HepG2 (cell line): ENCODE measurements at regions not wholly inside any gene's neighbourhood (a gene's known extent, or its start where the extent isn't known, plus 50 kb on each side); places are given as distances from the start of the nearest gene placed in this dataset.

ENCODE experiments used
- ATAC-seq: fragments of 200-7000 bp; cut with Tn5 transposase; 3 replicates; pipeline ENCODE4 v1.9.1; 2020; ENCODE audit warnings: mild to moderate bottlenecking, moderate library complexity
- BruUV-seq: library from RNA; stranded (reverse); fragments of 400-500 nt; replicated peaks from 2 replicates; lab custom pipeline; 2021; lab: Mats Ljungman, UMichigan
- CTCF ChIA-PET: fragments of 300-600 bp; formaldehyde crosslinking; extraction: SDS; loops from one replicate; lab custom pipeline; 2021; ENCODE audit warnings: low total read pairs, inconsistent platforms, low intra/inter-chr PET ratio; lab: Yijun Ruan, JAX
- POLR2A ChIA-PET: fragments of 350-600 bp; sonication (Branson Sonifier 250); formaldehyde crosslinking; loops from one replicate; lab custom pipeline; 2020; ENCODE audit warnings: antibody characterized with exemption, inconsistent platforms; lab: Yijun Ruan, JAX
- DNase-seq: peaks from one replicate; pipeline ENCODE4 v3.0.0-alpha.2; 2015; ENCODE audit warnings: low spot score
- FAIRE-seq: peaks from 3 replicates; lab custom pipeline; 2011; peaks lifted over from hg19 to GRCh38; lab: Jason Lieb, UNC
- H2AFZ ChIP-seq: one replicate; pipeline ENCODE4 v1.6.1; 2011; ENCODE audit warnings: low read length, inconsistent platforms
- H3K27ac ChIP-seq: fragments of 300-600 bp; 3 replicates; pipeline ENCODE4 v1.8.0; 2011; ENCODE audit warnings: mixed run types, mild to moderate bottlenecking, mixed read lengths, low read length, inconsistent platforms; ENCODE audit not compliant: insufficient read depth; ENCODE audit errors: extremely low read length
- H3K27me3 ChIP-seq, 2 experiments: fragments of 200-600 bp in 1 of 2; 2 replicates in 1 of 2; 3 replicates in 1 of 2; pipeline versions ENCODE4 v1.6.0 to v1.8.0; 2011; ENCODE audit warnings: low read length in 2 of 2, mild to moderate bottlenecking in 2 of 2, moderate library complexity in 2 of 2, inconsistent platforms in 1 of 2; ENCODE audit not compliant: insufficient read depth in 2 of 2, control insufficient read depth in 1 of 2
- H3K36me3 ChIP-seq, 2 experiments: fragments of 200-600 bp in 1 of 2; replicated peaks in 1 of 2; 2 replicates in 1 of 2; 3 replicates in 1 of 2; pipeline versions ENCODE4 v1.5.1 to v1.8.0; 2011; ENCODE audit warnings: low read length in 2 of 2, inconsistent platforms in 1 of 2; ENCODE audit not compliant: insufficient read depth in 2 of 2, control insufficient read depth in 1 of 2
- H3K4me1 ChIP-seq: 2 replicates; pipeline ENCODE4 v1.5.1; 2012; ENCODE audit warnings: low read length, inconsistent platforms; ENCODE audit not compliant: insufficient read depth
- H3K4me2 ChIP-seq: 2 replicates; pipeline ENCODE4 v1.6.0; 2011; ENCODE audit warnings: low read depth, low read length, inconsistent platforms
- H3K4me3 ChIP-seq, 3 experiments: fragments of 200-600 bp in 1 of 3; sonication (generic), shearing (Covaris generic) in 1 of 3; replicated peaks in 1 of 3; 2 replicates each; pipeline ENCODE4 v1.5.1; 2011 to 2016; ENCODE audit warnings: low read length in 3 of 3, inconsistent platforms in 2 of 3, low read depth in 2 of 3, mild to moderate bottlenecking in 2 of 3, control low read depth in 1 of 3, mixed read lengths in 1 of 3; ENCODE audit not compliant: insufficient read depth in 1 of 3
- H3K79me2 ChIP-seq: one replicate; pipeline ENCODE4 v1.6.1; 2011; ENCODE audit warnings: low read length, inconsistent platforms; ENCODE audit not compliant: insufficient read depth
- H3K9ac ChIP-seq: 2 replicates; pipeline ENCODE4 v1.6.0; 2011; ENCODE audit warnings: mild to moderate bottlenecking, low read depth, low read length, inconsistent platforms; ENCODE audit not compliant: insufficient read depth
- H3K9me3 ChIP-seq: 2 replicates; pipeline ENCODE4 v1.5.1; 2012; ENCODE audit warnings: mild to moderate bottlenecking, low read length
- H4K20me1 ChIP-seq: 2 replicates; pipeline ENCODE4 v1.6.0; 2011; ENCODE audit warnings: inconsistent platforms, mild to moderate bottlenecking, low read length, moderate library complexity; ENCODE audit not compliant: insufficient read depth
- AKAP8 ChIP-seq: sonication (generic); formaldehyde crosslinking; IDR thresholded peaks from 2 replicates; pipeline ENCODE4 v1.5.1; 2020; ENCODE audit warnings: mild to moderate bottlenecking, missing genetic modification reagents
- ATAD3A ChIP-seq: sonication (generic); formaldehyde crosslinking; IDR thresholded peaks from 2 replicates; pipeline ENCODE4 v1.4.0; 2020; ENCODE audit warnings: missing genetic modification reagents
- ATF4 ChIP-seq, 2 experiments: fragments of 450-650 bp in 1 of 2; sonication (generic) in 1 of 2; formaldehyde crosslinking; IDR thresholded peaks; 2 replicates each; pipeline versions ENCODE4 v1.5.0 to v1.8.0; 2020 to 2022; ENCODE audit warnings: mild to moderate bottlenecking in 1 of 2, missing genetic modification reagents in 1 of 2
- CSRNP1 ChIP-seq: sonication (generic); formaldehyde crosslinking; IDR thresholded peaks from 2 replicates; pipeline ENCODE4 v1.8.1; 2023; ENCODE audit warnings: mild to moderate bottlenecking, missing genetic modification reagents
- EHMT2 ChIP-seq: fragments of 200-600 bp; sonication (generic); IDR thresholded peaks from 2 replicates; pipeline ENCODE4 v1.7.0; 2017; ENCODE audit warnings: antibody characterized with exemption, low read depth, low read length, borderline replicate concordance
- FOSL1 ChIP-seq: sonication (generic); formaldehyde crosslinking; IDR thresholded peaks from 2 replicates; pipeline ENCODE4 v1.9.0; 2021; ENCODE audit warnings: missing genetic modification reagents, borderline replicate concordance
- FOXM1 ChIP-seq: sonication (generic); formaldehyde crosslinking; IDR thresholded peaks from 2 replicates; pipeline ENCODE4 v1.5.0; 2020; ENCODE audit warnings: missing genetic modification reagents
- HOXA7 ChIP-seq: sonication (generic); formaldehyde crosslinking; IDR thresholded peaks from 2 replicates; pipeline ENCODE4 v1.8.1; 2022; ENCODE audit warnings: mild to moderate bottlenecking, missing genetic modification reagents, moderate library complexity
- IKZF4 ChIP-seq: sonication (generic); formaldehyde crosslinking; IDR thresholded peaks from 2 replicates; pipeline ENCODE4 v1.5.1; 2020; ENCODE audit warnings: borderline replicate concordance, mild to moderate bottlenecking, low read depth, missing genetic modification reagents; ENCODE audit errors: not compliant biosample characterization
- MXD4 ChIP-seq: IDR thresholded peaks from 2 replicates; pipeline ENCODE4 v1.6.1; 2016; ENCODE audit warnings: mild to moderate bottlenecking, missing biosample characterization, missing genetic modification reagents
- MZF1 ChIP-seq: sonication (generic); formaldehyde crosslinking; IDR thresholded peaks from 2 replicates; pipeline ENCODE4 v1.8.1; 2023; ENCODE audit warnings: mild to moderate bottlenecking, missing genetic modification reagents, borderline replicate concordance
- NR2F6 ChIP-seq, 2 experiments: IDR thresholded peaks; 2 replicates each; pipeline ENCODE4 v1.6.1; 2016; ENCODE audit warnings: antibody characterized with exemption in 1 of 2, mild to moderate bottlenecking in 1 of 2
- PLRG1 ChIP-seq: fragments of 450-650 bp; conservative IDR thresholded peaks from 2 replicates; pipeline ENCODE4 v1.6.1; 2016
- SCMH1 ChIP-seq: sonication (generic); formaldehyde crosslinking; IDR thresholded peaks from 2 replicates; pipeline ENCODE4 v1.9.0; 2021; ENCODE audit warnings: missing genetic modification reagents, mild to moderate bottlenecking, borderline replicate concordance
- SIX1 ChIP-seq: sonication (generic); formaldehyde crosslinking; IDR thresholded peaks from 2 replicates; pipeline ENCODE4 v1.4.0; 2020; ENCODE audit warnings: missing genetic modification reagents, borderline replicate concordance
- SIX4 ChIP-seq: sonication (generic); formaldehyde crosslinking; IDR thresholded peaks from 2 replicates; pipeline ENCODE4 v1.4.0; 2020; ENCODE audit warnings: missing genetic modification reagents
- YY1 ChIP-seq: IDR thresholded peaks from 2 replicates; pipeline ENCODE4 v1.6.1; 2011; ENCODE audit warnings: low read length, low read depth, moderate library complexity, mild to moderate bottlenecking; ENCODE audit not compliant: insufficient read depth, insufficient replicate concordance
- ZBTB1 ChIP-seq: sonication (generic); formaldehyde crosslinking; IDR thresholded peaks from 2 replicates; pipeline ENCODE4 v1.4.0; 2020; ENCODE audit warnings: missing genetic modification reagents, borderline replicate concordance
- ZBTB38 ChIP-seq: sonication (generic); formaldehyde crosslinking; IDR thresholded peaks from 2 replicates; pipeline ENCODE4 v1.5.1; 2020; ENCODE audit warnings: mild to moderate bottlenecking, missing genetic modification reagents
- ZNF687 ChIP-seq: sonication (generic); formaldehyde crosslinking; IDR thresholded peaks from 2 replicates; pipeline ENCODE4 v1.5.1; 2020; ENCODE audit warnings: mild to moderate bottlenecking, missing genetic modification reagents, moderate library complexity
- WGBS: methylation state at CpG from one replicate; pipeline ENCODE4 v1.1.6; 2017; ENCODE audit warnings: low lambda C conversion rate; 5-methylcytosine and 5-hydroxymethylcytosine counted together
- in situ Hi-C: cut with HindIII; loops from 2 replicates; pipeline ENCODE4 v1.10.0; 2017; ENCODE audit warnings: low pct_unique_long_range_greater_than_20kb; ENCODE audit not compliant: extremely low pct_ligation_motif_present
- intact Hi-C: fragments of 100-400 bp; cut with micrococcal nuclease; formaldehyde crosslinking; loops from one replicate; pipeline ENCODE4 v1.10.0; 2022; ENCODE audit not compliant: unreplicated experiment

GRCh38 chr18:38116716-38117115 is 551.1 kb upstream of the CELF4 start (continued):
- TF ChIP-seq SCMH1 (CRISPR knock-in tag), result no peak
- TF ChIP-seq ZNF687 (CRISPR knock-in tag), result no peak
- TF ChIP-seq MXD4 (CRISPR knock-in tag), result no peak
- TF ChIP-seq HOXA7 (CRISPR knock-in tag), result no peak
- TF ChIP-seq FOXM1 (CRISPR knock-in tag), result no peak
- TF ChIP-seq SIX1 (CRISPR knock-in tag), result no peak
- no peak for TF ChIP-seq ZBTB1 (CRISPR knock-in tag)
- TF ChIP-seq NR2F6 (IDR thresholded peaks at IDR 0.05), result no peak
- no peak for TF ChIP-seq NR2F6 (CRISPR knock-in tag; IDR thresholded peaks at IDR 0.05)
- no peak for TF ChIP-seq PLRG1
- no peak for TF ChIP-seq YY1

- no peak for DNase-seq
- CTCF ChIA-PET, result no interaction called here
- 0% methylated on average over 1 of the region's 1 CpG for WGBS
- Histone ChIP-seq H2AFZ (no peak overlapping the region), H3K4me1 (no peaks in the 10 kb centered on the region), H3K36me3 (no peaks in the 10 kb centered on the region), H3K9me3 (no peaks in the 10 kb centered on the region), H3K79me2 (no peaks in the 10 kb centered on the region), H3K9ac (no peak overlapping the region), H3K4me2 (no peak overlapping the region), H3K4me3 (no peak overlapping the region), H4K20me1 (no peaks in the 10 kb centered on the region), H3K27ac (no peak overlapping the region), H3K27me3 (no peaks in the 10 kb centered on the region)
- POLR2A ChIA-PET, result no interaction called here
- FAIRE-seq, result no peak
- no TSS peak for BruUV-seq
- in situ Hi-C loops, result no loop called here
- no peak for ATAC-seq
- intact Hi-C loops, result no loop called here
- TF ChIP-seq SIX4 (CRISPR knock-in tag) (no peak), MZF1 (no peak), ZBTB38 (no peak), ATAD3A (no peak), IKZF4 (CRISPR knock-in tag) (no peak), AKAP8 (CRISPR knock-in tag) (no peak), ATF4 (CRISPR knock-in tag; IDR thresholded peaks at IDR 0.05) (no peak), EHMT2 (no peak), FOSL1 (CRISPR knock-in tag) (no peak), CSRNP1 (CRISPR knock-in tag) (no peak)
Observed at GRCh38 chr18:38115201-38115600, 549.6 kb upstream of the CELF4 start.
